HG02678 (cell line): ENCODE measurements at regions not wholly inside any gene's neighbourhood (a gene's known extent, or its start where the extent isn't known, plus 50 kb on each side); places are given as distances from the start of the nearest gene placed in this dataset.

Experiments
- ATAC-seq: cut with Tn5 transposase; IDR thresholded peaks from one replicate; pipeline ENCODE4 v1.9.1; 2021; ENCODE audit warnings: mild to moderate bottlenecking, moderate library complexity; ENCODE audit not compliant: unreplicated experiment

- no peak for ATAC-seq
These were observed 1129.4 kb downstream of the TSN start for GRCh38 chr2:122884889-122885288.

DNA sequence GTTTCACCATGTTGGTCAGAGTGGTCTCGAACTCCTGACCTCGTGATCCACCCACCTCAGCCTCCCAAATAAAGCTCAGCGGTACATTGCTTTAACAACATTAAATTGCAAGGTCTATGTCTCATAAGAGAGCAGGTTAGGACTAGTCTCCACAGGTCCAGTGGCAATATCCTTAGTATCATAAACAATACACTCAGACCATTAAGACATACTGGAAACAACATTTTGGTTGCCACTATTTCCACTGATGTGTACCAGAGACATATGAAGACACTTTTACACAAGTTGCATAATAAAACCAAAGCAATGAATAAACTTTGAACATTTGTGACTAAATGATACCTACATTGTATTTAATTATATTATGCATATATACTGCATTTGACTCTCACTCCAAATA is 1130.0 kb downstream of the TSN start:
- no peak for ATAC-seq

- no peak for ATAC-seq
These were observed 1131.2 kb downstream of the TSN start for GRCh38 chr2:122886479-122887145.

- ATAC-seq: no peak
These were observed 1125.5 kb upstream of the CNTNAP5 start for GRCh38 chr2:122899614-122900013.

- ATAC-seq: no peak
These were observed 1119.7 kb upstream of the CNTNAP5 start for GRCh38 chr2:122905431-122905830.

GRCh38 chr2:122908159-122908558 is 1116.9 kb upstream of the CNTNAP5 start:
- no peak for ATAC-seq

DNA sequence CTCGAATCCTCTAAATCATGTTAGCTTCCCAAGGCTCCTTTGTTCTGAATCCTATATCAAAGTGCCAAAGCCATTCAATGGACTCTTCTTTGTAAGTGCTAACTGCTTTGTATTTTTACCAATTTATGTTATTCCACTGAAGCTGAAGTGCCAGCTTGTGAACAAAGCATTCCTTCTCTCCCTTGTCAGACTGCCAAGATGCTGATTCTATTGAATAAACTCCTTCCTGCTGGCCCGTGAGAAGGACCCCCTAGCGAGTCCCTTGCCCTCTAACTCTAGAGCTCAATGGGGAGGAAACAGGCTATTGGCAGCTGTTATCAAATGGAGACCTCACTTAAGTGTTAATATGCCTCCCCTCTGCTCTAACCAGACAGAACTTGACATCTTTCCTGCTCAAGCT is 1097.9 kb upstream of the CNTNAP5 start:
- no peak for ATAC-seq

DNA sequence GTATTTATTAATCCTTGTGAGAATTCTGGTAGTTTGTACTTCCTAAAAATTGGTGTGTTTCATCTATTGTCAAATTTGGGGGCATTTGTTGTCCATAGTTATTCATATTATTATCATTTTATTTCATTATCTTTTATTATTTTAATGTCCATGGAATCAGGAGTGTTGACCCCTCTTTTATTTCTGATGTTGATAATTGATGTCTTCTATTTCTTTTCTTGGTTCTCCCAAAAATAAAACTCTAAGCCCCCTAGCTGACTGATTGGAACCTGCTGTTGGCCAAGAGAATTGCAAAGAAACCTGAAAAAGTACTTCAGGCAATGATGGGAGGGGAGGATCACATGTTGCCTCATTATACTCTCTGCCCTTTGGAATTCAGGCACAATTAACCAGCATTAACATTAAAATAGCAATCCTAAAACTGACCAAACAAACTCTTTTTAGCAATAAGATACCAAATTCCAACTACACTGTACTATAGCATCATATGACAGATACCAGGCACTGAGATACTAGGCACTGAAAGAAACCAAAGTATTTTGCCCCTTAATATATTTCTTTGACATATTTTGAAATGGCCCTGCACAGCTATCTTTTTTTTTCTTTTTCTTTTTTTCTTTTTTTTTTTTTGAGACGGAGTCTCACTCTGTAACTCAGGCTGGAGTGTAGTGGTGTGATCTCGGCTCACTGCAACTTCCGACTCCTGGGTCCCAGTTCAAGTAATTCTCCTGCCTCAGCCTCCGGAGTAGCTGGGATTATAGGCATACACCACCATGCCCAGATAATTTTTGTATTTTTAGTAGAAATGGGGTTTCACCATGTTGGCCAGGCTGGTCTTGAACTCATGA is 1097.2 kb upstream of the CNTNAP5 start:
- ATAC-seq: no peak

- no peak for ATAC-seq
These were observed 1095.7 kb upstream of the CNTNAP5 start for GRCh38 chr2:122929347-122929746.

GRCh38 chr2:122935506-122935905 is 1089.6 kb upstream of the CNTNAP5 start:
- ATAC-seq: no peak

- ATAC-seq: no peak
These were observed 1085.3 kb upstream of the CNTNAP5 start for GRCh38 chr2:122939796-122940195.

GRCh38 chr2:122949523-122949922 is 1075.6 kb upstream of the CNTNAP5 start:
- ATAC-seq: no peak

- no peak for ATAC-seq
These were observed 1069.3 kb upstream of the CNTNAP5 start for GRCh38 chr2:122955776-122956175.

GRCh38 chr2:122960759-122961641 is 1064.1 kb upstream of the CNTNAP5 start:
- no peak for ATAC-seq

GRCh38 chr2:122966461-122966860 is 1058.6 kb upstream of the CNTNAP5 start:
- no peak for ATAC-seq

DNA sequence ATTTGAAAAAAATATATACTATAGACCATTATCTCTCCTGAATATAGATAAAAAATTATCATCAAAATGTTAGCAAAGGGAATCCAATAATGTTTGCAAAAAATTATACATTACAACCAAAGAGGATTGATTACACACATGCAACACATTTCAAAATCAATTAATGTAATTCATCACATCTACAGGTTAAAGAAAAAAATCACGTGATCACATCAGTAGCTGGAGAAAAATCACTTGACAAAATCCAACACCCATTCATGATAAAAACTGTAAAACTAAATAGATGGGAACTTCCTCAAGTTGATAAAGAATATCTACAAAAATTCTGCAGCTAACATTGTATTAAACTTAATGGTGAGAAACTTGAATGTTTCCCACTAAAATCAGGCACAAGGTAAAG is 1047.5 kb upstream of the CNTNAP5 start:
- no peak for ATAC-seq

DNA sequence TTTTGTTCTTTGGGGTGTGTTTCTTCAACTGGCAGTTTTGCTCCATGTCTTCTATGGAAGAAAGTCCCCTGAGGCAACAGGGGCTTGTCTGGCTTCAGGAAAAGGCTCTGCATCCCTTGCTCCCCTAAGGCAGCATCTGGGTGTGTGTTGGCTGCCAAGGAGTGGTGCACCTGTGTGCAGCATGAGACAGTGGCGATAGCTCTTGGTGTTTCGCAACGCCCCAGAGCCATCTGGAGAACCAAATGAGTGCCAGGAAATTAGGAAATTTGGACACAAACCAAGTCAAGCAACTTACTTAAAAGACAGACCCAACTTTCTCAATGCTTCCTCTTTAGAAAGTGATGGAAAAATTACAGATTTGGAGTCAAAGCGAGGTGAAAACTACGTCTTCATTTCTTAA is 1044.4 kb upstream of the CNTNAP5 start:
- ATAC-seq: no peak

- ATAC-seq: no peak
These were observed 1042.2 kb upstream of the CNTNAP5 start for GRCh38 chr2:122982936-122983335.

DNA sequence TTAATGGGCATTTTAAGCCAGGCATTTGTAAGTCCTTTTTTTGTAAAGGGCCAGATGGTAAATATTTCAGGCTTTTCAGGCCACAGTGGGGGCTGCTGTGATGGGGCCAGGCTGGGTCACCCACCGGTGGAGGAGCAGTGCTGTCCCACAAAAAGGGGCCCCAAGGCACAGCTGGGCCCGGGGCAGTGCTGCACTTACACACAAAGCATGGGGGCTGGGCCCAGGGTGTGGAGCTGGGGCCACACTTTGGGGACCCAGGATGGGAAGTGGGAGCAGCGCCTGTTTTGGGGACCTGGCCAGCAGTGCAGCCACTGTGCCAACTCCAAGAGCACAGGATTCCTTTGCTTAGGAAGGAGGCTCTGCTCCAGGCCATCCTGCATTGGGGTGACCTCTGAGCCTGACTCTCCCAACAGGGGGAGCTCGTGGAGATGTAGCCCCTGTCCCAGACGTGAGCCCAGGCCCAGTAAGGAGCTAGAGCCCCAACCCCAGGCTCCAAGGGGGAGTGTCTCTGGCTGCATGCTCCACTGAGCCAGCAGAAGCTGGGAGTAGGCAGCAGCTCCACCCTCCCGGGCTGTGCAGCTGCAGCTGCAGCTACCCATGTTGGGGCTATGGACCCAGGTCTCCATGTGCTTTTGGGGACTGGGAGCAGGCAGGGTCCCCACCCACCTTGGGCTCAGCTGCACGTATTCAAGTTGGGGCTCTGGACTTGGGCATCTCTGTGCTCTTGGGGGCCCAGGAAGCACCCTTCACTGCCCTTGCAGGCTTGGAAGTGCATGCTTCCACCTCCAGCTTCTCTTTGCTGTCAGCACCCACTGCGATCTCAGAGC is 1036.5 kb upstream of the CNTNAP5 start:
- ATAC-seq: no peak

- ATAC-seq: no peak
These were observed 1031.5 kb upstream of the CNTNAP5 start for GRCh38 chr2:122993592-122993991.

GRCh38 chr2:122999258-122999657 is 1025.8 kb upstream of the CNTNAP5 start:
- no peak for ATAC-seq
